22Rv1 (cell line): ENCODE measurements at regions not wholly inside any gene's neighbourhood (a gene's known extent, or its start where the extent isn't known, plus 50 kb on each side); places are given as distances from the start of the nearest gene placed in this dataset.

Experiments used
- CTCF ChIP-seq: fragments of 450-650 bp; IDR thresholded peaks from 2 replicates; pipeline ENCODE4 v1.5.1; 2017; ENCODE audit warnings: mild to moderate bottlenecking
- ZFX ChIP-seq: fragments of 450-650 bp; IDR thresholded peaks from 2 replicates; pipeline ENCODE4 v1.6.1; 2017; ENCODE audit warnings: antibody characterized with exemption, borderline replicate concordance

GRCh38 chr5:135206862-135207261 lies 172.8 kb upstream of the PITX1 start:
- TF ChIP-seq CTCF (no peak), ZFX (no peak)
